ENCODE measurements at regions not wholly inside any gene's neighbourhood (a gene's known extent, or its start where the extent isn't known, plus 50 kb on each side); places are given as distances from the start of the nearest gene placed in this dataset.
"Not testable (repeated sequence)": the region's sequence is repeated elsewhere in the genome, so short reads cannot be mapped to it uniquely, and the experiment has no call there.

DNA sequence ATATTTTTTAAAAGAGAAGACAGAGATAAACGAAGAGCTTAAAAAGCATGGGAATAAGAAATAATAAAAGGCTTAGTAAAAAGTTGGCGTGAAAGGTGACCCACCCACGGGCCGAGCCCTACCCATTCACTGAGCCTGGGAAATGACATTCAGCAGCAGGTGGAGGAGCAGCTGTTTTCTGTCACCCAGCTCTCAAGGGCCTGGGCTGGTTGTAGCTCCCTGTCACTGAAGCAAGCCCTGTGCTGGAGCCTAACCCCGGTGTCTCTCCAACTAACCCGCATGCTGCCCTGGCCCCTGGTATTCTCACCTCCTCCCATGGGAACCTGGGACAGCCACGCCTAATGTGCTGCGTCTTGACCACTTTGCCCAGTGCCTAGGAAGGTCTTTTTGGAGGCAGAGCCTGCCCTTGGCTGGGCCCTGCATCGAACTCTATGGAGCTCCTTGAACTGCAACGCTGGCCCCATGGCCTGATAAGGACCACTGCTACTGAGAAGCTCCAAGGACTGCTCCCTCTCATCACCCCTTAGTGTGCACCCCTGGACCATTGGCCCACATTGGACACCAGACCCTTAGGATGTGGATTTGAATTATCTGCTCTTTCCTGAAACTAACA lies 68.8 kb upstream of the IYD start:
- DNase-seq: peak; percentile 42

- DNase-seq: no peak
These were observed 66.8 kb upstream of the IYD start for GRCh38 chr6:150301846-150302519.

DNA sequence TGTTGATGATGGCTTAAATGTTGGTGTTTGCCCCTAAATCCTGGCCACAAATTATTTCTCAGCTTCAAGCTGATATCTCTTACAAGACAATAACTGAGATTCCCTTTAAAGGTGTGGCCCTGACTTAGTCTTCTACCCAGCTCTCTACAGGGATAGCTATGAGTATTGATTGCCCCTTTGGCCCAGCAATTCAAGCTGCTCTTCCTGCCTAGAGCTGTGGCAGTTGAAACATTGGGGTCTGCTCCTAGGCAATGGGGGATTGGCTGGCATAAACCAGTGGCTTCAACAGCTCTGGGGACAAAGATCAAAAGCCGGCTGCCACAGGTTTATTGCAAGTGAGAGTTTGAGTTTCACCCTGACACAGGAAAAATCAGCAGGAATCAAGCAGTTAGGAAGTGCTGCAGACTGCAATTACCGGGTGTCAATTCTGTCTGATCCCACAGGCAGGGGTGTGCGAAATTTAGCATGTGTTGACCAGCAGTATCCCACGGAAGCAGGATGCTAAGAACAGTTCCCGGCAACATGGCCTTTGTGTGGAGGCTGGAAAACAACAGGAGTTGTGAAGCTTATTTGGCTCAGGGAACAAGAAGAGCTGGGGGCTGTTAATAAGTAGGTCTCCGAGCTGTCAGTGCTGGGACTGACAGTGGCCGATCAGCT lies 66.2 kb upstream of the IYD start:
- DNase-seq: no peak

DNA sequence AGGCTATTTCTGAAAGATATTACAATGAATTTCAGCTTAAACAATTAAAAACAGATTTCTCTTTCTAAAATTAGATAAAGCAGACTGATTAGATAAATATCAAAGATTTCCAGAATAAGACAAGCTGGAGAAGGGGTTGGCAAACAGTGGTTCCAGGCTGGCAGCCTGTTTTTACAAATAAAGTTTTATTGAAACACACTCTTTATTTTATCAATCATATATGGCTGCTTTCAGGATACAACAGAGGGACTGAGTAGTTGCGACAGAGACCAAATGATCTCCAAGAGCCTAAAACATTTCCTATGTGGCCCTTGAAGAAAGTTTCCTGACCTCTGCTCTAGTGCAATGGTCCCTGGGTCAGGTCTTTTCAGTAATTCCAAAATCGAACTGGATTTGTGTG lies 65.6 kb upstream of the IYD start:
- DNase-seq: no peak

- DNase-seq: no peak
These were observed 64.4 kb upstream of the IYD start for GRCh38 chr6:150304429-150304828.

DNA sequence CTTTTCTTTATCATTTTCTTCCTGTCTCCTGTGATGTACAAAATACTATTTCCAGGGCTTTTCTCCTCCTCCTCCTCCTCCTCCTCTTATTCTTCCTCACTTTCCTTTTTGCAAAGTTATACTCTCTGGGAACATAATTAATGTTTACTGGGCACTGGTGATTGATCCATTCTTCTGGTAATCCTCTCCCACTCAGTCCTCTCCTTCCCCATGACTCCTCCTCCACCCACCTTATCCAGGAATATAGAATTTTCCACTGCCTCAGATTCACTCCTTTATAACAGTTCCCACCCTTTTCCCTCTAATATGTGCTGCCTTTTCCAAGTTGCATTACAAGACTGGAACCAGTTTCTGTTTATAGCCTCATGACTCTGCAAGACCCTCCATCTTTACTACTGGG lies 62.5 kb upstream of the IYD start:
- no peak for DNase-seq

DNA sequence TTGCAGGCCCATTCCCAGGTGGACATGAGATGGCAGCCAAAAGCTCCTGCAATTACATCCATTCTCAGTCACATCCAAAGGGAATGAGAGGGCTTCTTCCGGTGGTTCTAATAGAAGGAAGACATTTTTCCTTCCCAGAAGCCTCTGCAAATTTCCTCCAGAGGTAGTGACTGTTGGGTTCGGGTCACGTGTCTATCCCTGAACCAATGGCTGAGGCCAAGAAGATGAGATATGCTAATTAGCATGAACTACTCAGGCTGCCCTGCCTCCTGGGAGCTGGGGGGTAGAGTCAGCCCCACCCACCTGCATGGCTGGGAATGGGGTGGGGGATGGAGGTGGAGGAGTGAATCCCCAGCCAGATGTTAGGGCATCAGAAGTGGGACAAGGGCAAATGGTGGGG lies 61.3 kb upstream of the IYD start:
- DNase-seq: no peak

- no peak for DNase-seq
These were observed 59.8 kb upstream of the IYD start for GRCh38 chr6:150308812-150309645.

DNA sequence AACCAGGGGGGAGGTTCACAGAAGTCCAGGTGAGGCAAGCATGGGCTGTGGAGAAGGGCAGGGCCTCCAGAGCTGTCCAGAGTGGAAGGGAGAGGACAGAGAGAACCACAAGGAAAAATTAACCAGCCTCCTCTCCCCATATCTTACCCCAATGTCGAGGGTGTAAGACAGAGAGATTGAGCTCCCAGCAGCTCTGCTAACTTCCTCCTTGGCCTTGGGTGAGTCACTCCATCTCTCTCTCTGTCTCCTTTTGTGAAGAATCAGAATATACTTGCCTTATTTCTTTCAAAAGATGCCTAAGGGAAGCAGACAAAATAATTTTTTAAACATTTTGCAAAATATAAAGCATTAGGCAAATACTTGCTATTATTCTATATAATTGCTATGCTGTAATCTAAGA lies 58.3 kb upstream of the IYD start:
- no peak for DNase-seq

GRCh38 chr6:150311149-150311944 lies 57.5 kb upstream of the IYD start:
- not testable (repeated sequence) for DNase-seq

GRCh38 chr6:150312395-150312794 lies 56.4 kb upstream of the IYD start:
- no peak for DNase-seq

DNA sequence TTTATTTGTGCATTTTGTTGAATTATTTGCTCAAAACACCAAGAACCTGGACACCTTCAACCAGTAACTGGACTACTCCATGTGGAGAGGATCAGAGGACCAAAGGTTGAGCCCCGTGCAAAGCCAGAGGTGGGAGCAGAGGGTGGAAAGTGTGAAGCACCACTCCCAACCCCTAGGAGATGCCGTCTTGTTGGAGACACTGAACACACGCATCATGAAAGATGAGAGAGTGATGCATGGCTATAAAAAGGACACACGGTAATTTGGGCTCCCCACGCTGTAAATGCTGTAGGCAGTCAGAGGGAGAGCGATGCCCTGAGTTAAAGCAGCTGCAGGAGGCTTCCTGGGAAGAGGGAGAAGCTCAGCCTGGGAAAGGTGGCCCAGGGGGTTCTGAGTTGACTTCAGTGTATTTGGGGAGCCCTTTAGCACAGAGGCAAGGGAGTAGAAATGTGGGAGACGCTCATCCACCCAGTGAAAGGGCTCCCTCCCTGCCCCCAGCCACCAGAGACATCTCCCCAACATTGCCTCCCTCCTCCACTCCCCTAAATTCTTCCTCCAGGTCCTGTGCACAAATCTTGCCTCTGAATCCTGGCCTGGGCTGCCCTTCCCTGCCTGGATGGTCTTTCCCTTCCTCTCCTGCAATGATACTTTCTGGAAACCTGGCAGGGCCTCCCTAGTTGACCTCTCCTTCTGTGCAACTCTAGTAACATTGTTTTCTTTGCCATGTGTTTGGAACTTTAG lies 55.8 kb upstream of the IYD start:
- DNase-seq: no peak

DNA sequence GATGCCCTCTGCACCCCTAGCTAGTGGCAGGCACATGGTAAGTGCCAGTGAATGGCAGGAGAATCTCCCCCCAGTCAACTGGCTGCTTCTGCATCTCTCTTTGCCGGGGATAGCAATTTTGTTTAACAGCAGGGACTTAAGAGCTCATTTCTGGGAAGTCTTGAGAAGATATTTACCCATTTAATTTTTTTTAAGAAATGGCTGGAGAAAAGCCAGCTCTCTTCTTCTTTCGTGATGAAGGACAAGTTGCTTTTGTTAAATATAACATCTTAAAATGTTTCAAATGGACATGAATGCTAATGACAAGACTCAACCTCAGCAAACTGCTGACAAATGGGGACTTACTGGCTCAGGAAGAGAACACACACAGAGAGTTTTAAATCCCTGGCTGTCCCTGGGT lies 55.0 kb upstream of the IYD start:
- no peak for DNase-seq

- DNase-seq: peak; percentile 28
These were observed 54.3 kb upstream of the IYD start for GRCh38 chr6:150314230-150315188.

DNA sequence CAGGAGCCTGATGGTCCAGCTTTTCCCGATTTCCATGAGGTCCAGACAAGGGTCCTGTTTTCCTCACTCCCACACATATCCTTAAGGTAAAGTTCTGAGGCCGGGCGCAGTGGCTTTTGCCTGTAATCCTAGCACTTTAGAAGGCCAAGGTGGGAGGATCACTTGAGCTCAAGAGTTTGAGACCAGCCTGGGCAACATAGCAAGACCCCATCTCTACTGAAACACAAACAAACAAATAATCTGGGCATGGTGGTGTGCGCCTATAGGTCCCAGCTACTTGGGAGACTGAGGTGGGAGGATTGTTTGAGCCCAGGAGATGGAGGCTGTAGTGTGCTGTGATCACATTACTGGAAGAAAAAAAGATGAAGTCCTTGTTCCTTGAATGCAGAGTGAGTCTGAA lies 53.2 kb upstream of the IYD start:
- no peak for DNase-seq

DNA sequence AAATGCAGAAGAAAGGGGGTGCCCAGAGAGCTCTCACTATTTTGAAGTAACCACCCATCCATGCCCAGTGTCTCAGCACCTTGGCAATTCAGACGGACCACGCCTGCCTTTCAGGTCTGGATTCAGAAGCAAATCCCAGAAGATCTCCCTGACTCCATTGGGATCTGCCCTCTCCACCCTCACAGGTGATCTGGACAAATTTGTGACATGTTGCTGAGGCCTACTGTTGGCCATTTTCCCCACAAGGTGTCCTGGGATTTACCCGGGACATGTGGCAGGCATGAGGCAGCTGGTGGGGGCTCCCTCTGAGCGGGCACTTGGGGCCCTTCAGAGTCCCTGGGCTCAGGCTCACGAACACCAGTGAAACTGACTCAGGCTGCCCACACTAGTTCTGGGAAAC lies 51.9 kb upstream of the IYD start:
- DNase-seq: no peak
